Right renal cortex interstitium (tissue), 3 donors: ENCODE measurements at regions not wholly inside any gene's neighbourhood (a gene's known extent, or its start where the extent isn't known, plus 50 kb on each side); places are given as distances from the start of the nearest gene placed in this dataset.
"Not testable (repeated sequence)": the region's sequence is repeated elsewhere in the genome, so short reads cannot be mapped to it uniquely, and the experiment has no call there.

Experiments used
- DNase-seq, 3 donors: peaks; one replicate each; pipeline ENCODE4 v3.0.0-alpha.2; 2013; ENCODE audit warnings: low read depth in 3 of 3, low spot score in 2 of 3

DNA sequence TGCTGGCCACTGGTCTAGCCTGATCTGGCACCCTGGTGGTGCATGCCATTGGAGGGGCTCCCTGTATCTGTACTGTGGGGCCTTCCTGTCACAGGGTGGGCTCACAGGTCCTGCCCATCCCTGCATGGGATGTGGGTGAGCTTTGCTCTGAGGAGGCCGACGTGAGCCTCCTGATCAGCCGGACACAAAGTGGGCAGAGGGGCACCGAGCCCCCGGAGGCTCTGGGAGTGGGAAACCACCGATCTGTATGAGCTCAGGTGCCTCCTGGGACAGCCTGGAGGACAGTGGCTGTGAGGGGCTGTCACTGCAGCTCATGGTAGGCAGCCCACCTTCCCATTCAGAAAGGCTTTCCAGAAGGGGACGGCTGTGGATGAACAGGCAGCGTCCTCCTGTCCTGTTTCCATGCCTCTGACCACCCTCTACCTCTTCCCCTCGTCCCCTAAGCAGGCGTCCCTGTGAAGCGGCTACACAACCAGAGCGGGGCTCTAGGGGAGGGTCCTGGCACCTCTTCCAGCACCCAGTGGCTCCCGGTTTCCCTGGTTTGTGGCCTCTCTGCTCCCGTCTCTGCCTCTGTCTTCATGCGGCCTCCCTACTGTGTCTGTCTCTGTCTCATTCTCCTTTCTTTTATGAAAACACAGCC is 112.5 kb upstream of the OTOS start:
- DNase-seq: no peak

DNA sequence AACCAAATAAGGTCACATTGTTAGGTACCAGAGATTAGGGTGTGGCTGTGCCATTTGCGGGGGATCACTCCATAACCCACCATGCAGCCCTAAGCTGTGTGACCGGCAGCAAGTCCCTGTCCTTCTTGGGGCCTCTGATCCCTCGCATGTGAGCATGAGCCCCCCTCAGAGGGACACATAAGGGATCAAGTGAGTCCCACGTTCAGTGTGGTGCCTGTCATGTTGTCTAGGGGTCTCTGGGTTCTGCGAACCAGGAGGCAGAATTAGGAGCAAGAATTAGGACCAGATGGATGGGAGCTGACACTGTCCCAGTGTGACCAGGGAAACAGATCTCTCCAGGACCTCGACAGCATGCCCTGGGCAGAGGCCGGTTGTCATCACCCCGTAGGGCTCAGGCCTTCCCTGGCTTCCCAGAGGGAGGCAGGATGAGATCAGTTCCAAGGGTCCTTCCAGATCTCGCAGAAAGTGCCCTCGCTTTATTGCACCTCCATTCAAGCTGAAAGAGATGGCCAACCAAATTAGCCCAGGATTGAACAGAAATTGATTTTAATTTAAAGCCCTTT is 113.2 kb upstream of the OTOS start:
- no peak for DNase-seq

DNA sequence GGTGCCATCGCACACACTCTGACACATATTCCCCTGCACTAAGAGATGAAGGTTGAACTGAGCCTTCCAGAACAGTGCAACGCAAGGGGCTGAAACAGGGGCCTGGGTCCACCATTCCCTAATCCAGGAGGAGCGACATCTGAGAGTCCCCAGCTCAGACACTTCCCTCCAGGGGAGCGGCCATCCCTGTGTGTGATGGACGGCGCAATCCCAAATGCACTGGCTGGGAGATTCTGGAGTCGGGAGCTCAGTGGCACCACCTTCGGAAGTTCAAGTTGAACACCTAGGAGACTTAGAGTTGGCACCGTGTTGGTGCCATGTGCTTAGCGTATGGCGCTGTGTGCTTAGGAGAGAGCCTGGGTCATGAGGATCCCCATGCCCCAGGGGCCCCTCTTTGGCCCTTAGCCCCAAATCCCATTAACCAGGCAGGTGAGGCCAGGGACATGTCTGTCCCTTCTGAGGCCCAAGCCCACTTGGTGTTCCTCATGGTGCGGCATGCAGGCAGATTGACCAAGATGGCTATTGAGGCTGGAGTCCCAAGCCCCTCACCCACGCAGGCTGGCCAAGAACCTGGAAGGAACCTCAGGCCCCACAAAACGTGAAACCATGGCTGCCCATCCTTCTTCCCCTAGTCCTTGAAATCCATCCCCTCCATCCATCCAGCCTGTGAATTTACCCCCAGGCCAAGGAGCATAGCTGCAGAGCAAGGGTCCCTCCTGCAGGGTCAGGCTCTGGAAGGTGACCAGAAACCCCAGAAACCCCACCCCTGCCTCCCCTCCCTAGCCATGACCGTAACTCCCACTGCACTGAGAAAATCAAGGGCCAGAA is 114.1 kb upstream of the OTOS start:
- no peak for DNase-seq

DNA sequence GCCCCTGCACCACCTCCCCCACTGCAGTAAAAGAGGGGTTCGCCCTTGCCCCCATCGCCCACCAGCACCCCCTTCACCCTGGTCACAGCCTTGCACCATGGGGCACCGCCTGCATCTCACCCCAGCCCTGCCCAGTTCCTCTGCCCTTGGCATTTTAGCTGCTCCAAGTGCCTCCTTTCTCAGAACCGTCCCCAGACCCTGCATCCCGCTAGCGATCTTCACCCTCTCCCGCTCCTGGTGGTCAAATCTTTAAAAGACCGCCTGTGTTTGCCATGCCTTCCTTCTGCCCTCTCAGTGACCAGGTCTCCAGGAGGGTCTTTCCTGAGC is 114.7 kb upstream of the OTOS start:
- DNase-seq: no peak

DNA sequence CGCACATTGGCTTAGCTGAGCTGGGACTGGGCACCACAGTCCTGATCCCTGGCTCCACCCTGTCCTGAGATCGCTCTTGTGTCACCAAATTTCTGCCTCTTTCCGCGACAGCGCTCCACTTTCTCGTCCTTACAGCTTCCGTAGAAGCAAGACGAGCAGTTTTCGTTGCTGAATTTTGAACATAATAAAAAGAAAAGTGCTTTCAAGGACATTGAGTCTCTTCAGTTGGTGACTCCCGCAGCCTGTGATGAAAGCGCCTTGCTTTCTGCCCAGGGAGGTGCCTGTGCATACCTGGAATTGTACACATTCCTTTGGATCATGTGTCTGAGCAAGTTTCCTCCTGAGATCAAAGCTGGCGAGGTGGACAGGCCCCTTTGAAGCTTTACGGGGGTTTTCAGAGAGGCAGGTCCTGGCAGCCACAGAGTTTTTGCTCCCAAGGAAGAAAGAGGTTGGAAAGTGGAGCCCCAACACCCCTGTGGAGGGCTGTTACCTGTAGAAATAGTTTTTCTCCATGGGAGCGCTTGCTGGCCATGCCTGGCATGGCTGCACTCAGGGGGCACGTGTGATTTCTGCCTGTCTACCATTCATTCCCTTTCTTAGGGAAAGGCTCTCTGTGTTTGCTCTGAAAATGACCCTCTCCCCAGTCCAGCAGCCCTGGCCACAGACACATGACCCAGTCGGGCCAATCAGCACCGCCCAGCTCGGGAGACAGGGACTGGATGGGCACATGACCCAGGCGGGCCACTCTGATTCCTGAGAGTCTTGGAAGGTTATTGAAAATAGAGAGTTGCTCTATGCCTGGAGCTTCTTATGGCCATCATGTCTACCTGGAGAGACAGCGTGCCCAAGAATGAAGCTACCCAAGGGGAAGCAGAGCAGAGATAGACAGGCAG is 115.6 kb upstream of the OTOS start:
- no peak for DNase-seq

DNA sequence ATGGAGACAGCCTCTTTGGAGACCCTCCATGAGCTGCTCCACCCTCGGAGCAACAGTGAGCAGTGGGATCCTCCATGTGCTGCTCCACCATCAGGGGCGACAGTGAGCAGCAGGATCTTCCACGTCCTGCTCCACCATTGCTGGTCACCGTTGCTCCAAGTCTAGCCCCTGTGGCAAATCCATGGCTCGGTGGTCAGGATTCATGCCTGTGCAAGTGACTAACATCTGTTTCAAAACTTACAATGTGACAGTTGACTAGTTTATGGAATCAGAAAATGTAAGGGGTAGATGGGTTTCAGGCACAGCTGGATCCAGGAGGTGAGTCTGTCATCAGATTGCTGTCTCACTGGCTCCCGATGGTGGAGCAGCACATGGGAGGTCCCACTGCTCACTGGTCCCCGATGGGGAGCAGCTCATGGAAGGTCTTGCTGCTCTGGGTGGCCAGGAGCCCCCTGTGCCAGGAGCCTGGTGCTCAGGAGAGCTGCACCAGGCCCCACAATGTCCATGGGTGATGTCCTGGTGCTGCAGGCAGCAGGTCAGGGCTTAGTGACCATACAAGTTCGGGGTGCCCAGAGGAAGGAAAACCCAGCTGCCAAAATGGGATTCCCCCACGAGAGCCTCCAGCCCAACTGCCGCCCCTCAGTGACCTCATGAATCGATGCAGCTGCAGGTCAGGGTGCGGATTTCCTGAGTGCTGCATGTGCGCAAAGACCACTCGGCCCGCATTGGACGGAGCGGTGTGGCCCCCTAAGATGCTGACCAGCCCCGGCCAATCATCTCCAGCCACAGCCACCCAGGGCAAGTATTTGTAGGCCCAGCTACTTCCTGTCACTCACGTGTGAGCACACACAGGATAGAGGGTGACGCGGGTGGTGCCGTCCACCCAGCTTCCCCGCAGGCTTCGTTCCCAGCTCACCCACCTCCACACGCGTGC is 116.5 kb upstream of the OTOS start:
- no peak for DNase-seq

DNA sequence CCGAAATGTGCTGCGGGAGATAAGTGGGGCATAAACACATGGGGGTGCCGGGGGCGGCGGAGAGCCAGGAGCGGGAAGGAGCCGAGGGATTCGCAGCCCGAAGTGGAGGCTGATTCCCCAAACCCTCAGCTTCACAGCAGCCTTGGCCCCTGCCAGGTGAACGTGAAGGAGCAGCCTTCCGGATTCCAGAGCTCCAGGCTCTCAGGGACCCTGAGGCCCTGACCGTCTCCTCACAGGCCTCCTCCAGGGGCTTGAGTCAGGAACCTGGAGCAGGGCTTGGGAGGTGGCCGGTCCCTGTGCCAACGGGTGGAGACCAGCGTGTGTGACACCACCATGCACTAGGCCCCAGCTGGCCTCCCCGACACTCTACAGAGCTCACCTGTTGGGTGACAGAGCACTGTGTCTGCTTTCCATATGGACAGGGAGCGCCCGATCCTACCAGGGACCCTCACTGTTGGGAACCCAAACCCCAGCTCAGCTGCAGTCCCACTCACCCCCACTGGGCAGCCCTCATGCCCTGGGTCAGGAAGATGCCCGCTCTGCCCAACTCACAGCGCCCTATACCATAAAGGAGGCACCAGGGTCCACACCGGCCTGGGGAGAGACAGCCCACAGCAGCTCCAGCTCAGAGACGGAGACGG is 117.6 kb upstream of the OTOS start:
- no peak for DNase-seq

DNA sequence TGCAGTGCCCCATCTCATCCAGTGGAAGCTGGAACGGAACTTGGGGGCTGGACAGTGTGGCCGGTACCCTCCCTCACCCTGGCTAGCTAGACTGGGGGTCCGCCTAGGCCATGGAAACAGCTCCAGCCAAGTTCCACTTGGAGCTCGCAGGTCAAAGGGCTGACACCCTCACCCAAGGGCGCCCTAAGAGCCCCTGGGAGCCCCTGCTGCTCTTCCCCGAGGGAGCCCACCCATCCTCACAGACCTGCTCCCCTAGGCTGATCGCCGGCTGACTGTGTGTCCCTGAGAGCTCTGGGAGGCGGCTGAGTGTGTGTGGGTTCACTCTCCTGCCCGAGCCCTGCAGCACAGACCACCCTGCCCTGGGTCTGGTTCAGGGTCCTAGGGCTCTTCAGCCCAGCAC is 118.2 kb upstream of the OTOS start:
- DNase-seq: no peak

DNA sequence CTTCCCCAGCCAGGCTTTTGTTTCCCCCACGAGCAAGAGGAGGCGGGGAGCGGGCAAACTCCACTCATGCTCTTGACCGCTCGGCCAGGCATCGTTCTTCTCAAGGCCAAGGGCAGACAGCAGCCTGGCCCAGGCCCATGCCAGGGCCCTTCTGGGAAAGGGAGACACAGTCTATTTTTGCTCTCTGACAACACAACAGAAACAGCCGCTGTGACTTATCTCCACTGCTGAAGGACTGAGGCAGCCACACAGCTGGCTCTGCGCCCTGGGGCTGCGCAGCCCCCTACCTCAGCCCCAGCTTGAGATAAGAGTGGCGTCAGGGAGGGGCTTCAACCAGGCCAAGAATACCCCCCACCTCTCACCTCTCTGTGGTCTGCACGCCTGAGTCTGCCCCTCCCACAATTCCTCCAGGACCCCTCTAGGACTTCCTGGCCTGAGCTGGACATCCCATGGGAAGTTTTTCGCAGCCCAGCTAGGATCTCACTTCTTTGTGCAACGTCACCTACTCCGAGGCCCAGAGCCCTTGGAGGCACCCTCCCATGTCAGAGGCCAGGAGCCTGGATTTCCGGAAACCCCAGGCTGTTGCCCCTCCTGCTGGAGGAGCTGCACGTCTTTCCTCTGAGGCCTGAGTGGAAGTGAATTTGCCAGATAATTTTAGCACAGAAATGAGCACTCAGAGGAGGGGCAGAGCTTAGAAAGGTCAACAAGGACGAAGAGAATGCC is 118.9 kb upstream of the OTOS start:
- DNase-seq: no peak

DNA sequence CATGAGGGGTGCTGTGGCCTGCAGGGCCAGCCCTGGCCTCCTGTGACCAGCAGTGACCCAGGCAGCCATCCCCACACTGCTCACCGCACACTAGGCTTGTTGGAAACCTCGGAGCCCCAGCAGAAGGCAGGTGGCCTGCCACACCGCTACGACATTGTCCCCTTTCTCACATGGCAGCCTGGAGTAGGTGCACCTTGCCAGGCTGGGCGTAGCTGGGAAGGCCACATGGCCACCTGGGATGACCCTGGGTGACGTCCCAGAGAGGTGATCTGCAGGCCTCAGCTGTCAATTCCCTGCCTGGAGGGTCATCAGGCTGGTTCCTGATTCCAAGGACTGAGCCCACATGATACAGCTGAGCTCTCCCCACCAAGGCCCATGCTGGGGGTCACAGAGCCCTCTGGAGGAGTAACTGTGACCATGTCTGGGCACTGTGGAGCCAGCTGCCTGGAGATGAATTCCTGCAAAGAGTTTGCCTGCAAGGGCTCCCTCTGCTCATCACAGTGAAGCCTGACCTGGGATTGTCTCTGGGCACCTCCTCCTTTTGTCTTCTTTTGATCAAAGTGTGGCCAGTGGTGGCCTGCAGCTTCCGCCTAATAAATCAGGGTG is 119.6 kb upstream of the OTOS start:
- no peak for DNase-seq

DNA sequence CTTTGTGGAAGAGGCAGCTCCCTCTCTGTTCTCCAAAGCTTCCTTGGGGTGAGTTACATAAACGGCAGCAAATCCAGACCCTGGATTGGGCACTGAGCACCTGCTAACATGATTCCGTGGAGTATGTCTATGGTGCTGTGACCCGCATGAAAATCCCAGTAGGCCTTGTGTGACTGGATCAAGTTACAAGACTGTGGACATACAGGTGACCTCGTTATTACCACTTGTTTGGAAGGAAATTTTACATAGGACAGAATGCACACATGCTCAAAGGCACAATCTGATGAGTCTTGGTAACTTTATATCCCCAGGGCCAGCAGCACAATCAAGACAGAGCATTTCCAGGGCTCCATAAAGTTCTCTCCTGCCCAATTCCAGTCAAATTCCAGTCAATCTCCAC is 120.2 kb upstream of the OTOS start:
- no peak for DNase-seq

DNA sequence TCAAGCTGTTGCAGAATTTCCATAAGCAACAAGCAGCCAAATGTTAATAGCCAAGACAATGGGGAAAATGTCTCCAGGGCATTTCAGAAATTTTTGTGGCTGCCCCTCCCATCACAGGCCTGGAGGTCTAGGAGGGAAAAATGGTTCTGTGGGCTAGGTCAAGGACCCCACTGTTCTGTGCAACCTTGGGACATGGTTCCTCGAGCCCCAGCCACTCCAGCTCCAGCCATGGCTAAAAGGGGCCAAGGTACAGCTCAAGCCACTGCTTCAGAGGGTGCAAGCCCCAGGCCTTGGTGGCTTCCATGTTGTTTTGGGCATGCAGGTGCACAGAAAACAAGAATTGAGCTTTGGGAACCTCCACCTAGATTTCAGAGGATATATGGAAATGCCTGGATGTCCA is 122.1 kb upstream of the OTOS start:
- DNase-seq: not testable (repeated sequence)

DNA sequence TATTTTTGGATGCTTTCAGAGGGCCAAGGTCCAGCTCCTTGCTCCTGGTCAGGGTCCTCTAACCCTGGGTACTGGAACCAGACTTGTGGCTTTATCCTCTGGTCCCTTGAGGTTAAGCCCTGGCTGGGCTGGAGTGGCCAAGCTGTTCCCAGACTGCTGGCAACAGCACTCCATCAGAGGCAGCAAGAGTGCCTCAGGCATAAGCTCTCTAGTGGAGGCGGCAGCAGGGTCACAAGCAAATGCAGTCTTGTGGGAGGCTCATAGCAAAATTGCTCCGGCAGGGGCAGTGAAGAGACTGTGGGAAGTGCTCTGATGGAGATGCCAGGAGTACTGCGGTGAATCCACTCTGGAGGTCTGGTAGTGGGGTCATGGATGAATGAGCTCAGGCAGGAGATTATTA is 128.9 kb upstream of the OTOS start:
- no peak for DNase-seq

DNA sequence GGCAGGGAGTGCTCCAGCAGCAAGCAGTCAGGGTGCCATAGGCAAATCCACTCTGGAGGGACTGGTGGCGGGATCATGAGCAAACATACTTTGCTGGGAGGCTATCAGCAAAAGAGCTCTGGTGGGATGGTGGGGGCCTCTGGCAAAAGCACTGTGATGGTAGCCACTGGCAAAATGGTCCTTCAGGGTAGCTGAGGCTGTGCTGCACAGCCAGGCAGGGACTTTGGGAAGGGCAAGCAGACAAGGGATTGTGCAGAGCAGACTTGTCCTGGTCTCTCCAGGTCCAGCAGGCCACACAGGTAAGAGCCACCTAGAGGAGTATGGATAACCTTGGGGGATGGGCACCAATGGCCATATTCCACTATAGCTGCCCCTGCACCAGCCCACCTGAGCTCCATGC is 129.4 kb upstream of the OTOS start:
- DNase-seq: no peak

DNA sequence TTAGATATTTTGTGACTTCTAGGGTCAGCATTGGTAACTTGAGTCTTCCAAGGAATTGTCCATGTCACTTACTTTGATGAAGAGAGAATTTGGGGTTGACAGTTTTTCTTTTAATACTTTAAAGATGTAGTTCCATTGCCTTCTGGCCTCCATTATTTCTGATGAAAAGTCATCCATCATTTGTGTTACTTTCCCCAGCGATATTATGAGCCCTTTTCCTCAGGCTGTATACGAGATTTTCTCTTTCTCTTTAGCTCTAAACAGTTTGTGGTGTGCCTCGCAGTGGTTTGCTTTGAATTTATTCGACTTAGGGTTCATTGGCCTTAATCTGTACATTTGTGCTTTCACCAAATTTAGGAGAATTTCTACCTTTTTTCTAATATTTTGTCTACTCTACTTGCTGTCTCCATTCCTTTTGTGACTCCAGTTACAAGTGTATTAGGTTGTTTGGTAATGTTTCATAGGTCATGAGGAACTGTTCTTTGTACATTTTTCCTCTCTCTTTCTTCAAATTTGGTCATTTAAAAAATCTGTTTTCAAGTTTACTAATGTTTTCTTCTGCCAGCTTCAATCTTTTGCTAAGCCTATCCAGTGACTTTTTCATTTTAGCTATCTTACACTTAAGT is 131.4 kb upstream of the OTOS start:
- no peak for DNase-seq

DNA sequence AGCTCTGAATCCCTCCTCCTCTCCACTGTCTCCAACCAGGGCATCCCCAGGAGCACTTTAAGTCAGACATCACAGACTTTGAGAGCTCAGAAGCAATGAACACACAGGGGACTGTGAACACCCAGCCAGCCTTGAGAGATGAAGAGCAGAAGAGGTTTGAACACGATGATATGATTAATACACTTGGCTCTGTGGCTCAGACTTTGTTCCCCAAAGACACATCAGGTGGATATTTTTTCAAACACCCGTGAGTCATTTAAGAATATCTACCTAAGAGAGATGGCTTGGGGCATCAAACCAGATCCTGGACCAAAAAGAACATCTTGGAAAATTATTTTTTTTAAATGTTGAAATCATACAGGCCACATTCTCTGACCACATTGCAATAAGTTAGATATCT is 134.9 kb upstream of the OTOS start:
- no peak for DNase-seq

DNA sequence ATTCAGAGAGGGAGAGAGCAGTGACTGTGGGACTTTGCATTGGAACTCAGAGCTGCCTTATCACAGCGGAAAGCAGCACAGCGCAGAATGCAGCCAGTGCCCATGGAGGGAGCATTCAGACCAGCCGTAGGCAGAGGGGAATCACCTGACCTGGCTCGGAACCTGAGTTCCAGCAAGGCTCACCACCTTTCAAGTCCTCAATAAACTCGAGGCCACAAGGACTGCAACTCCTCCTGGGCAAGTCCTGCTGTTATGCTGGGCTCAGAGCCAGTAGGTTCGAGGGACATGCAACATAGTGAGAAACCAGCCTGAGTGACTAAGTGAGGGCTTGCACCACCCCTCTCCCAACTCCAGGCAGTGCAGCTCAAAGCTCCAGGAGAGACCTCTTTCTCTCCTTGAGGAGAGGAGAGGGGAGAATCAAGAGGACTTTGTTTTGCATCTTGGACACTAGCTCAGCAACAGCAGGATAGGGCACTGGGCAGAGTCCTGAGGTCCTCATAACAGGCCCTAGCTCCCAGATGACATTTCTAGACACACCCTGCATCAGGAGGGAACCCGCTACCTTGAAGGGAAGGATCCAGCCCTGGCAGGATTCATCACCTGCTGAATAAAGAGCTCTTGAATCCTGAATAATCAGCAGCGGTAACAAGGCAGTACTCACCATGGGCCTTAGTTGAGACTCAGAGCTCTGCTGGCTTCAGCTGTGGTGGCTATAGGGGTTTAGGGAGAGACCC is 136.8 kb upstream of the OTOS start:
- no peak for DNase-seq
